HG02981 (cell line): ENCODE measurements at regions not wholly inside any gene's neighbourhood (a gene's known extent, or its start where the extent isn't known, plus 50 kb on each side); places are given as distances from the start of the nearest gene placed in this dataset.

Source experiments
- ATAC-seq: cut with Tn5 transposase; IDR thresholded peaks from one replicate; pipeline ENCODE4 v1.9.1; 2021; ENCODE audit warnings: mild to moderate bottlenecking, moderate library complexity; ENCODE audit not compliant: unreplicated experiment

GRCh38 chr3:55183201-55183600, 255.3 kb upstream of the LRTM1 start:
- ATAC-seq, result no peak

DNA sequence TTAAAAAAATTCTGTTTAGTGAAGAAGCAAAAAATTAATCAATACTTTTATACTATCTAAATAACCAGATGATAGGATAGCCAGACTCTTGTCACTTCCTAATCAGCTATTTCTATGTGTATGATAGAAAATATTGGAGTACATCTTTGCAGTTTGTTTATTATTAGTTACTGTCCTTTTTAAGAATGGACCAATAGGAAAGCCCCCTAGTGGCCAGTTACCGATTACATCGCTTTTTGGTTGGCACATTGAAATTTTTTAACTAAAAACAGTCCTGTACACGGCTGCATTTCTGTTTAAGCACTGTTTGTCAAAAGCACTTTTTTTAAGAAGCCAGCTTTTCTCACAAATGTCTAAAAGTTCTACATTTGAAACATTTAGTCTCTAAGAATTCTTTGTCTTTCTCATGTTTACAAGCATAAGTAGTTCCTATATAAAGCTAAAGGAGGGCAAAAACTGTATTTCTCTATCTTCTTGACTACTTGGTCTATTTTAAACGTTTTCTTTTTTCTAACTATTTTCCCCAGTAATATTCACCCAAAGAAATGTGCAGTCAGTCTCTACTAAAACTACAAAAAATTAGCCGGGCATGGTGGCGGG, 253.2 kb upstream of the LRTM1 start:
- ATAC-seq, result no peak

- no peak for ATAC-seq
Observed at GRCh38 chr3:55180161-55180560, 252.3 kb upstream of the LRTM1 start.

DNA sequence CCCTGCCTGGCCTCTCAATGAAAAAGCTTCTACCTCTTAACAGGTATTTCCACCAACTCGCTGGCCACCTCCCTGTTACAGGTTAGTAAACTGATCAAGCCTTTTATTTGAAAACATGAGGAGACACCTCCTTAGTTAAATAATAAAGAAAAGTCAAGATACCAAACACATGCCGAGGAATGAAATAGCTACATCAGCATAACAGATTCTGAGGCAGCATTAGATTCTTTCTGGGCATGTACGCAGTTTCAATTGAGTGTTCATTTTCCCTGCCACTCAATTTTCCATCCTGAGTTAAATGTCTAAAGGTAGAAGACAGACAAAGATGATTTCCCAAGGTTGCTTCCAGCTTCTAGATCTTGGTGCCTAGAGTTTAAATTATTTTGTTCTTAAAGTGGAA, 250.5 kb upstream of the LRTM1 start:
- no peak for ATAC-seq

DNA sequence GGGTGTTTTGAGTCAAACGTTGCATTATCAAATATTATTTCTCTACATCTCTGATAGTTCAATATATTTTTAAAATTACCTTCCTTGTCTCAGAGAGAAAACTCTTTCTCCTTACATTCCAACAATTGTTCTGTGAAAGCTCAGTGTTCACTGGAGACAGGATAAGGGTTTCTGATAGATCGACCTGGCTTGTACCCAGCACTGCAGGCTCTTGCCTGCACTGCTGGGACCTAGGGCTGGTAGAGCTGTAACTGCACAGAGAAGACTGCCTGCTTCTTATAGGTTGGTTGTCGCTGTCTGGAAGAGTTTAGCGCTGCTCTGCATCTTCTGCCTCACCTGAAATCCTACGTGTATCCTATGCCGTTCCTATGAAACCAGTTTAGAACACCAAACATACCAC, 249.9 kb upstream of the LRTM1 start:
- ATAC-seq, result no peak

- no peak for ATAC-seq
Observed at GRCh38 chr3:55175423-55175822, 247.6 kb upstream of the LRTM1 start.

GRCh38 chr3:55174747-55175146, 246.9 kb upstream of the LRTM1 start:
- ATAC-seq, result no peak

- ATAC-seq, result no peak
Observed at GRCh38 chr3:55173504-55173903, 245.6 kb upstream of the LRTM1 start.

DNA sequence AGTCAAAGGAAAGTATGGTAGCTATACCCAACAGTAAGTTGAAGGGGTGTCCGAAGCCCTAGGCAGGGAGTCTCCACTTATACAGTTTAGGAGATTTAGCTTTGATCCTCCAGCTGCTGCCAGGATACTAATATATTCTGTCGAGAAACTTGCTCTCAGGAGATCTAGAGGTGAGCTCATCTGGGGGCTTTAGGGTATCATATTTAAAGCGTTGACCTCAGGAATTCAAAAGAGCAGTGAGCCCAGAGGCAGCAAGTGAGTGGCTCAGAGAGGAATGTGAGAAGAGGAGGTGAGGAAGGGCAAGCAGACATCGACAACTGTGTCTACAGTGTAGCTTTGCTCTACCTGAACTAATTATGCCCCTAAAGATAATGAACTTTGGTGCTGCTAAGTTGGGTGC, 245.1 kb upstream of the LRTM1 start:
- ATAC-seq, result no peak

GRCh38 chr3:55170444-55170843, 242.6 kb upstream of the LRTM1 start:
- no peak for ATAC-seq

- ATAC-seq, result no peak
Observed at GRCh38 chr3:55169608-55170072, 241.8 kb upstream of the LRTM1 start.

DNA sequence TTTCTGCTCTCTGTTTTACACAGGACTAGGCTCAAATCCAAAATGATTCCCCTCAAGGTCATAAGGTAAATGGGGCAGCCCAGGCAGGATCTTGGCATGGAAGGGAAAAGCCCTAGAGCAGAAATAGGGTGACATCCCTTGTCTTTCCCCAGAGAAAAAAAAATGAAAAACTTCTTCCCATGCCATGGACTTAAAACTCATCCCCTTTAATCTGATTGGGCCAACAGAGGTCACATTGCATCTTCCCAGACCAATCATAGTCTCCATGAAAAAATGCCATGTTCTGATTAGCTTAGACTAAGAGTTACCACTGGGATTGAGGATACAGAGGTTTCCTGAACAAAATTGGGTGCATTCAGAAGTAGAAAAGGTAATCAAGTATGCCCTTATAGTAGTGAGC, 241.3 kb upstream of the LRTM1 start:
- no peak for ATAC-seq

- no peak for ATAC-seq
Observed at GRCh38 chr3:55167586-55168317, 239.9 kb upstream of the LRTM1 start.

- no peak for ATAC-seq
Observed at GRCh38 chr3:55166576-55167555, 239.0 kb upstream of the LRTM1 start.

DNA sequence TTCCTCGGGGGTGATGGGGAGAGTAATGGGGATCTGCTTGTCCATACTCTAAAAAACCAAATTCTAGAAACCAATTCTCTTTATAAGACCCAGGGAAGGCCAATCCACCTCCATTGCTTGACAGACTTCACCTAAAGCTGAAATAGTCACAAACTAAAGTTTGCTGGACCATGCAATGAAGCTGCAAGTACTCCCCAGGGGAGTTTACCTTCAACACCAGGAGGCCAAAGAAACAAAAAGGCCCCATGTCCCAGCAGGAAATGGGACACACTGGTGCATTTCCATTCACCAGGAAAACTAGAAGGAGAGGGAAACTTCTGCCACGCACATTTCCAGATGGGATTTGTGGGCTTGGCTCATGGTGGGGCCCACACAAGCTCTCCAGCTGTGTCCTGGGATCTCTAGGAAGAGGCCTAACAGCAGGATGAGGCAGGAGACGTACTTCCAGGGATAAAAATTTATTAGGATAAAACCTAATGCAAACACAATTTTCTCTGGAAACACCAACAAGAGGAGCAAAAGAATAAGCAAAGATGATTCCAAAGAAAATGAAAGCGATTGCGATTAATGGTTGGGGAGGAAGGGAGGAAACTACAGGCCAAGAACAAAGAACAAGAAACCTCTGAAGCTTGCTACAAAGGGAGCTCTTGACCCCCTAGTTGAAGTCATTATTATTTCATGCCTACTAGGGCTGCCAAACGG, 238.0 kb upstream of the LRTM1 start:
- ATAC-seq, result no peak

DNA sequence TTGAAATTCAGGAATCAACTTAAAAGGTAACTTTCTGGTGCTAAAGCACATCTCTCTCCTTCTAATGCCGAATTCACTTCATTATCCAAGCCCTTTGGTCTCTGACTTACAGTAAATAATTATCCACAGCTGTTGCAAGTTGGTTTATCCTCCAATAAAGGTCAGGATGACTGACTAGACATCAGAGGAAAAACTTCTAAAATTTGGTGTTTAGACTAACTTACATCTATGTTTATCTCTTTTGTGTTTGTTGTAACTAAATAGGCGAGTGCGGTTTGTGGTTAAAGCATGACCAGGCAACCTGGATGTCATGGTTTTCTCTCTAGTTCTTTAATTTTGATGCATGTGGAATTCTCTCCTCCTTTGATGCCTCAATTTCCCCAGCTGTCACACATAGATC, 237.4 kb upstream of the LRTM1 start:
- no peak for ATAC-seq

- no peak for ATAC-seq
Observed at GRCh38 chr3:55164876-55165275, 237.0 kb upstream of the LRTM1 start.

DNA sequence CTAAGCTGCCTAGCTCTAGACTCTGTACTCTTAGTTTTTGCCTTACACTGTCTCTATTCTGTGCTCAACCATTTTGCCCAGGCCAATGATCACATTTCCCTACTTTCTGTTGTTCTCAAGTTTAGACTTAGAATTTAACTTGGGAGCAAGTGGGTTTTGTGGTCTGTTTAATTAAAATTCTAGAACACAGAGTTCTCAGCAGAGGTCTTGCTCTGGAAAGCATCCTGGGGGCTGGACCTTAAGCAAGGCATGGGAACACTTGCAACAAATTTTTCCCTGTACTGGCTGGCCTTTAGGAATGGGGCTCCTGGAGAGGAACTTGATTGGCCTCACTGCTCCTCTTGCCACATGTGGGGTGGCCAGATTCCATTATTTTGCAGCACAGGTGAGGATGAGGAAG, 236.3 kb upstream of the LRTM1 start:
- no peak for ATAC-seq

DNA sequence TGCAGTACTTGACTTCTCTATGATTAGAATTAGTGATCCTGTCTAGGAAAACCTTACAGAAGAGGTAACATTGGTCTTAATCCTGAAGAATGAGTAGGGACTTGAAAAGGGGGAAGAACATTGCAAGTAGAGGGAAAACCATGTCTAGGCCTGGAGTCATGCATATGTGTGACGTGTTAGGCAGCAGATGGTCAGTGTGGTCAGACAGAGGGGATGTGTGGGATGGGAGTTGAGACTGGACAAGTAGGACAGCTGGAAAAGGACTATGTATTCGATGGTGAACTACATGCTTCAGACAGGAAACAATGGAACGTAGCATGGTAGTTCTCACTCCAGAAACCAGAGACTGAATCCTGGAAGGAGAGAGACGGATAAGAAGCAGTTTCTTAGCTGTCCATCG, 235.6 kb upstream of the LRTM1 start:
- ATAC-seq, result no peak

DNA sequence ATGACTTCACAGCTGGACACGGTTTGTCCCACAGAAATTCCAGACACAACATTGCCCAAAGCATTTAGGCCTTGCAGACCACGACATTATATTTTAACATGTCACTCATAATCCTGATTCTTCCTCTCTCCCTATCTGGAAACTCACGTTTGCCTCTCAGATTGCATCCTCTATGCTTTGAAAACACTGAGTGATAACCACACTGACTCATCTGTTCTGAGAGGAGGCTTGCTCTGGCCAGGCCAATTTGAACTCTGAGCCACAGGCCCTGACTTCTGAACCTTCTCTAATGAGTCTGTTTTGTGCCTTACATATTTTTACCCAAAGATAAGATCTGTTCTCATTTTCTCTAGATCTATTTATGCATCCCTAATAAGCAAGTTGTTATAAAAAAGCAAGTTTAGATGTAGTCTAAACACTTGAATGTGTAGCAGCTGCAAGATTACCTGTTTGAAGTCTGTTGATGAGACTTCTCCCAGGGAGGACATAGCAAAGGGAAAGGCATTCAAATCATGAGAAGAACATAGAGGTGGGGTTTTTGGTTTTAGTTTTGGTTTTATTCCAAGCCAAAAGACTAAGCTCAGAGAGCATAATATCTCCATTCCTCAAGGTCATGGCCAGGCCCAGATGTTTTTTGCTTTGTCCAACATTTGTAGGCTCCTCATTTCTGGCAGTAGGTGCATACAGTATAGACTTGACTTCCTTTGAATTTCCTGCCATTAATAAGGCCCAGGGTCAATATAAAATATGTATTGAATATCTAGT, 234.4 kb upstream of the LRTM1 start:
- no peak for ATAC-seq
